ENCODE measurements at regions not wholly inside any gene's neighbourhood (a gene's known extent, or its start where the extent isn't known, plus 50 kb on each side); places are given as distances from the start of the nearest gene placed in this dataset.

DNA sequence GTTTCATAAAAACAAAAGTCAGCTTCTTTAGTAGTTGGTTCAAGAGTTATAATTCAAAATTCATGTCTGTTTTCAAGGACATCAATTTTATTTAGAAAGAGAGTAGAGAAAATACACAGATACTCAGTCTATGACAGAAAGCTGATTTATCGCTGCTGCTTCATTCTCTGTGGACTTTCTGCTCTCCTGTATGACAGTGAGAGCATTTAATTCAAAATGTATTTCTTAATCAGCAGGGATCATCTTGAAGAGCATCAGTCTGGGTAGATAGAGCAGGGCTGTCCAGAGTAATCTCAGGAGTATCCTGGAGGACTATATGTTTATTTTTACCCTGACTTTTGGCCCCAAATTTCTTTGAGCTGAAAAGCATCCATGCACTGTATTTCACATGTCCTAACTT, 1676.7 kb downstream of the REEP3 start:
- H3K4me1 Mint-ChIP-seq, result no peaks in the 10 kb centered on the region
- H3K4me1 ChIP-seq (ENCODE audit: control insufficient read depth, insufficient read depth, low read length), result no peaks in the 10 kb centered on the region
- H3K4me3 Mint-ChIP-seq, result no peak overlapping the region
- no peak overlapping the region for H3K4me3 ChIP-seq (ENCODE audit: low read length)
- H3K27ac Mint-ChIP-seq, result no peak overlapping the region
- no peaks in the 10 kb centered on the region for H3K36me3 ChIP-seq (ENCODE audit: control insufficient read depth, insufficient read depth, low read length)
- no peaks in the 10 kb centered on the region for H3K9me3 ChIP-seq (ENCODE audit: control insufficient read depth, low read length)
- H3K27ac ChIP-seq (ENCODE audit: low read depth, low read length), result no peak overlapping the region
- WGBS, 2 experiments (ENCODE audit: insufficient coverage in 1 of 2, insufficient read length in 1 of 2), result 100% methylated on average over 1 of the region's 1 CpG
- H3K9me3 Mint-ChIP-seq, result no peaks in the 10 kb centered on the region
- no peak overlapping the region for H3K9ac ChIP-seq (ENCODE audit: extremely low read depth, low read length, poor library complexity, severe bottlenecking)
- H3K27me3 Mint-ChIP-seq (ENCODE audit: insufficient read depth), result no peaks in the 10 kb centered on the region
- TF ChIP-seq, protein P1, sequence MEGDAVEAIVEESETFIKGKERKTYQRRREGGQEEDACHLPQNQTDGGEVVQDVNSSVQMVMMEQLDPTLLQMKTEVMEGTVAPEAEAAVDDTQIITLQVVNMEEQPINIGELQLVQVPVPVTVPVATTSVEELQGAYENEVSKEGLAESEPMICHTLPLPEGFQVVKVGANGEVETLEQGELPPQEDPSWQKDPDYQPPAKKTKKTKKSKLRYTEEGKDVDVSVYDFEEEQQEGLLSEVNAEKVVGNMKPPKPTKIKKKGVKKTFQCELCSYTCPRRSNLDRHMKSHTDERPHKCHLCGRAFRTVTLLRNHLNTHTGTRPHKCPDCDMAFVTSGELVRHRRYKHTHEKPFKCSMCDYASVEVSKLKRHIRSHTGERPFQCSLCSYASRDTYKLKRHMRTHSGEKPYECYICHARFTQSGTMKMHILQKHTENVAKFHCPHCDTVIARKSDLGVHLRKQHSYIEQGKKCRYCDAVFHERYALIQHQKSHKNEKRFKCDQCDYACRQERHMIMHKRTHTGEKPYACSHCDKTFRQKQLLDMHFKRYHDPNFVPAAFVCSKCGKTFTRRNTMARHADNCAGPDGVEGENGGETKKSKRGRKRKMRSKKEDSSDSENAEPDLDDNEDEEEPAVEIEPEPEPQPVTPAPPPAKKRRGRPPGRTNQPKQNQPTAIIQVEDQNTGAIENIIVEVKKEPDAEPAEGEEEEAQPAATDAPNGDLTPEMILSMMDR (conservative IDR thresholded peaks at IDR 0.05), result no peak
- no peaks in the 10 kb centered on the region for H3K36me3 Mint-ChIP-seq (ENCODE audit: low read depth)
- DNase-seq, result no peak
- no peaks in the 10 kb centered on the region for H3K27me3 ChIP-seq (ENCODE audit: control insufficient read depth, insufficient read depth, low read length, poor library complexity, severe bottlenecking)

DNA sequence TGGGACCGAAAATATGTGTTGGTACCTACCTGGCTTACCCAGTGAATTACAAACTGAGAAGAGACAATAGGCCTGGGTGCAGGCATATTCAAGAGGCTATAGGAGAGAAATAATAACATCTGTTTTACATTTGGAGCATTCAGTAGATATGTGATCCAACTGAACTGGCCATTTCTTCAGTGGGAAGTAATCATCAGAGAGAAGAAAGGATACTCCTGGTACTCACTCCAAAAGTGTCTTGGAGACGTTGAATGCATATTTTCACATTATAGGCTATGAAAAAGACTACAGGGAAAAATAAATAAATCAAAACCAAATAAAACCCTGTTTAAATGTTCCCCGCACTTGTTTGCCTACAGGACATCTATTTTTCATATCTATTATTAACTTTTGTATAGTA, 1680.3 kb downstream of the REEP3 start:
- no peaks in the 10 kb centered on the region for H3K27me3 ChIP-seq (ENCODE audit: control insufficient read depth, insufficient read depth, low read length, poor library complexity, severe bottlenecking)
- no peak overlapping the region for H3K4me3 Mint-ChIP-seq
- no peaks in the 10 kb centered on the region for H3K9me3 ChIP-seq (ENCODE audit: control insufficient read depth, low read length)
- 78 to 95% methylated on average over 1 to 2 of the region's 3 CpGs for WGBS, 2 experiments (ENCODE audit: insufficient coverage in 1 of 2, insufficient read length in 1 of 2)
- H3K9me3 Mint-ChIP-seq, result no peaks in the 10 kb centered on the region
- DNase-seq, result no peak
- H3K36me3 ChIP-seq (ENCODE audit: control insufficient read depth, insufficient read depth, low read length), result no peaks in the 10 kb centered on the region
- no peak overlapping the region for H3K9ac ChIP-seq (ENCODE audit: extremely low read depth, low read length, poor library complexity, severe bottlenecking)
- H3K4me3 ChIP-seq (ENCODE audit: low read length), result no peak overlapping the region
- H3K27ac ChIP-seq (ENCODE audit: low read depth, low read length), result no peak overlapping the region
- H3K27me3 Mint-ChIP-seq (ENCODE audit: insufficient read depth), result no peaks in the 10 kb centered on the region
- H3K4me1 Mint-ChIP-seq, result no peaks in the 10 kb centered on the region
- H3K4me1 ChIP-seq (ENCODE audit: control insufficient read depth, insufficient read depth, low read length), result no peaks in the 10 kb centered on the region
- H3K36me3 Mint-ChIP-seq (ENCODE audit: low read depth), result no peaks in the 10 kb centered on the region
- TF ChIP-seq, protein P1 (conservative IDR thresholded peaks at IDR 0.05), result no peak
- no peak overlapping the region for H3K27ac Mint-ChIP-seq

DNA sequence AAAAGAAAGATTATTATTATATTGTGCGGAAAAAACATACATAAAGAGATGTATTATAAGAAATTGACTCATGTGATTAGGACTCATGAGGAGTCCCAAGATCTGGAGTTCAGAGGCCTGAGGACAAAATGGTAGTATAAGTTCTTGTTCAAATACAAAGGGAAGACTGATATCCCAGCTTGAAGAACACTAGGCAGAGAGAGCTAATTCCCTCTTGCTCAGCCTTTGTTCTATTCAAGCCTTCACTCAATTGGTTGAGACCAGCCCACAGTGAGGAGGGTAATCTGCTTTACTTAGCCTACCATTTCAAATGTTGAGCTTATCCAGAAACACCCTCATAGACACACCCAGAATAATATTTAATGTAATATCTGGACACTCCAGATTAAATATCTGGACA, 1683.8 kb downstream of the REEP3 start:
- WGBS, 2 experiments (ENCODE audit: insufficient coverage in 1 of 2, insufficient read length in 1 of 2), result 96% methylated on average over 1 of the region's 1 CpG; no CpG with 5 or more reads in 1 of the 2 experiments
- no peak for DNase-seq
- TF ChIP-seq, protein P1 (conservative IDR thresholded peaks at IDR 0.05), result no peak

More for the DNA sequence above, 1683.8 kb downstream of the REEP3 start:
- Histone ChIP-seq H3K4me1 (ENCODE audit: control insufficient read depth, insufficient read depth, low read length) (no peaks in the 10 kb centered on the region), H3K27me3 (ENCODE audit: control insufficient read depth, insufficient read depth, low read length, poor library complexity, severe bottlenecking) (no peaks in the 10 kb centered on the region), H3K9me3 (ENCODE audit: control insufficient read depth, low read length) (no peaks in the 10 kb centered on the region), H3K36me3 (ENCODE audit: control insufficient read depth, insufficient read depth, low read length) (no peaks in the 10 kb centered on the region), H3K9ac (ENCODE audit: extremely low read depth, low read length, poor library complexity, severe bottlenecking) (no peak overlapping the region), H3K27ac (ENCODE audit: low read depth, low read length) (no peak overlapping the region), H3K4me3 (ENCODE audit: low read length) (no peak overlapping the region)
- Mint-ChIP-seq H3K9me3 (no peaks in the 10 kb centered on the region), H3K4me3 (no peak overlapping the region), H3K27me3 (ENCODE audit: insufficient read depth) (no peaks in the 10 kb centered on the region), H3K36me3 (ENCODE audit: low read depth) (no peaks in the 10 kb centered on the region), H3K4me1 (no peaks in the 10 kb centered on the region), H3K27ac (no peak overlapping the region)
